WI38 (cell line): ENCODE measurements at regions not wholly inside any gene's neighbourhood (a gene's known extent, or its start where the extent isn't known, plus 50 kb on each side); places are given as distances from the start of the nearest gene placed in this dataset.

Experiments used
- H3K4me3 ChIP-seq: 2 replicates; pipeline ENCODE4 v1.5.1; 2011; ENCODE audit warnings: low read depth, mild to moderate bottlenecking, control low read depth, low read length
- TF ChIP-seq, protein P1 (sequence below): IDR thresholded peaks from 2 replicates; pipeline ENCODE4 v1.5.1; 2012; ENCODE audit warnings: low read depth, mild to moderate bottlenecking, control low read depth, low read length

DNA sequence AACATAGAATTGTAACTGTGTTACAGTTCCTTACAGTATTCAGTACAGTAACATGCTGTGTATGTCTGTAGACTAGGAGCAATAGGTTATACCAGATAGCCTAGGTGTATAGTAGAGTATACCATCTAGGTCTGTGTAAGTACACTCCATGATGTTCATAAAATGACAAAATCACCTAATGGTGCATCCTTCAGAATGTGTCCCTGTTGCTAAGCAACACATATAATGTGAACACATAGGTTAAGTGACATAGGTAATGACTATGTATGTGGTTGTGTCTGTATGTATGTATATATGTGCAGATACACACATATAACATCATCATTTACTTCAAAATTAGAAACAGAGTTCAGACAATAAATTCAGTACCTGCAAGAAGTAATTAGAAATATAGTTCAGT is 146.8 kb upstream of the GAP43 start:
- TF ChIP-seq, protein P1, sequence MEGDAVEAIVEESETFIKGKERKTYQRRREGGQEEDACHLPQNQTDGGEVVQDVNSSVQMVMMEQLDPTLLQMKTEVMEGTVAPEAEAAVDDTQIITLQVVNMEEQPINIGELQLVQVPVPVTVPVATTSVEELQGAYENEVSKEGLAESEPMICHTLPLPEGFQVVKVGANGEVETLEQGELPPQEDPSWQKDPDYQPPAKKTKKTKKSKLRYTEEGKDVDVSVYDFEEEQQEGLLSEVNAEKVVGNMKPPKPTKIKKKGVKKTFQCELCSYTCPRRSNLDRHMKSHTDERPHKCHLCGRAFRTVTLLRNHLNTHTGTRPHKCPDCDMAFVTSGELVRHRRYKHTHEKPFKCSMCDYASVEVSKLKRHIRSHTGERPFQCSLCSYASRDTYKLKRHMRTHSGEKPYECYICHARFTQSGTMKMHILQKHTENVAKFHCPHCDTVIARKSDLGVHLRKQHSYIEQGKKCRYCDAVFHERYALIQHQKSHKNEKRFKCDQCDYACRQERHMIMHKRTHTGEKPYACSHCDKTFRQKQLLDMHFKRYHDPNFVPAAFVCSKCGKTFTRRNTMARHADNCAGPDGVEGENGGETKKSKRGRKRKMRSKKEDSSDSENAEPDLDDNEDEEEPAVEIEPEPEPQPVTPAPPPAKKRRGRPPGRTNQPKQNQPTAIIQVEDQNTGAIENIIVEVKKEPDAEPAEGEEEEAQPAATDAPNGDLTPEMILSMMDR, result no peak
- no peak overlapping the region for H3K4me3 ChIP-seq

DNA sequence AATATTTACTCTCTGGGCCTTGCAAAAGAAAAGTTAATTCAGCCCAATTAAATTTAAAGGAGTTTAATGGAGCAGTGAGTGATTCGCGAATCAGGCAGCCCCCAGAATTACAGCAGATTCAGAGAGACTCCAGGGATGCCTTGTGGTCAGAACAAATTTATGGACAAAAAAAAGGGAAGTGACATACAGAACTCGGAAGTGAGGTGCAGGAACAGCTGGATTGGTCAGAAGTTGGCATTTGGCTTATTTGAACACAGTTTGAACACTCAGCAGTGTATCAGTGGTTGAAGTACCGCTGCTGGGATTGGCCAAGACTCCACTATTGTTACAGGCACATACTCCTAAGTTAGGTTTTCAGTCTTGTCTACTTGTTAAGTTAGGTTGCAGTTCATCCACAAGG is 145.0 kb upstream of the GAP43 start:
- TF ChIP-seq, protein P1, result no peak
- no peak overlapping the region for H3K4me3 ChIP-seq

DNA sequence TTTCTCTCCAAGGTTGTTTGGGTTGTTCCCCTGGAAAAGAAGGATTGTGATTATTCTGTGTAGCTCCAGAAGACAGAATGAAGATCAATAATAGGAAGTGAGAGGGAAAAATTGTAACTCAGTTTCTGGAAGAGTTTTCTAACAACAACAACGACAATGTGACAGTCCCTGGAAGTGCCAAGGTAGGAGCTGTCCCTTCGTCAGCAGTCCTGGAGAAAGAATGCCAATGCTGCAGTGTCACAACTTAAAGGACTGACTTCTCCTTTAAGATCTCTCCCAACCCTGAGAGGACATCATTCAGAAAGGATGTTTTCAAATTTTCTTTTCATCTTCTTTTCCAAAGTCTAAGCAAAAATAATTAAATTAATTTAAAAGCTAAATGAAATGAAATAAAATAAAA is 136.4 kb upstream of the GAP43 start:
- H3K4me3 ChIP-seq, result no peak overlapping the region
- TF ChIP-seq, protein P1, result no peak

DNA sequence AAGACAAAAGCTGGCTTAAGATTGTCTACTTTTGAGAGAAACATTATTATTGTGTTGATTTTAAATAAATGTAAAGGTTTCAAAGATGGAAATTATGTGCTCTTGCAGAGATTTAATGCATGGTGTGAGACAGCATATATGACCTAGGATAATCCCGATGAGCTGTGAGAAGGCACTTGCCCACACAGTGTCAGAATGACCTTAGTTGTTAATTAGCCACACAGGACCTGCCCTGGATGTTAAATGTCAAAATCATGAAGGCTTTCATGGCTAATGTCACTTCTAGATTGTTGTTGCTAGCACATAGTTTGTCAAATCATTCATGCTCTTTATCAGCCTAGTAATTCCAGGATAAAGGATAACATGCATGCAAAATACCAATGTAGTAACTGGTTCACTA is 135.3 kb upstream of the GAP43 start:
- TF ChIP-seq, protein P1, result no peak
- no peak overlapping the region for H3K4me3 ChIP-seq

DNA sequence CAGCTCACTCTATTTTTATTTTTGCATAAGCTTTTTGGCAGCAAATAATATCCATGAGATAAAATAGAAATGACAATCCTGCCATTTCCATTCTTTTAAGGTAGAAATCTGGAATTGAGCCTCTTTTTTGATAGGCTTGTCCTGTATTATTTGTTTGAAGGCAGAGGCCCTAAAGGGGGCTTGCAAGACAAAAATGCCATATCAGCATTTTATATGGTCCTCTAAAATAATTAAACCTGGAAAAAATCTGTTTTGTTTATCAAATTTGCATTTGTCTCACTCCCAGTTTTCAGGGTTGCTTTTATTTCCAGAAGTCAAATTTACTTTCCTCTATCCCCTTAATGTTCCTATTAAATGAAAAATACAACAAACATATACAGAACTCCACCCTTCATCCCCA is 134.9 kb upstream of the GAP43 start:
- TF ChIP-seq, protein P1, result no peak
- H3K4me3 ChIP-seq, result no peak overlapping the region

DNA sequence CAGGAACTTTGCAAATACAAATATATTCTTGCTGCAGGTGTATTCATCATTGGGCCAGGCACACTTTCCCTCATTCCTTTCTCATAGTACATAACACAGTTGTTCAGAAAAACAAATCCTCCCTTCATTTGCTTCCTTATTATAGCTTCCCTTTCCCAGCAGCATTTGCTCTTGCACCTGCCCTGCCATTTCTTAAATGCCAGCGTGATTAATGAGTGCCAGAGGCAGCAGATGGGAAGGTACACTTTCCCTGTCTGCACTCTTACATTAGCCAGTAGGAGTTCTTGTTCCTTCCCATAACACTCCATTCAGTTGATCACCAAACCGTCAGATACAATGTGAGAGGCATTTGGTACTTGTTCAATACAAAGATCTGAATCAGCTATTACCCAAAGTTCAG is 128.5 kb upstream of the GAP43 start:
- no peak overlapping the region for H3K4me3 ChIP-seq
- TF ChIP-seq, protein P1, result no peak

DNA sequence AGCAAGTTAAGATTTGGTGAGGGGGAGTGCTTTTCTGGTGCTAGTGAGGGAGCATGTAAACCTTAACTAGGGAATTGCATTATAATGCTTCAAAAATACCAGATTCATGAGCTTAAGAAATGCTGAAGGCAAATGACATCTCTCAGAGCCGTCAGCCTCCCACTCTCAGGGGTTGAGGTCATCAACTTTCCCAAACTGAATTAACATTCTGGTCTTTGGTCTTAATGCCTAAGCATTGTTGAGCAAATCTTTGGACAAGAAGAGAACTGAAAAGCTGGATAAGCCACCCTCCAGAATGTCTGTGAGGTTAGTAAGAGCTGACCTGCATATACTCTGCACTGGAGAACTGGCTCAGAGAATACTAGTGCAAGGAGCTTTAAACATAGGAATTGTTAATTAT is 124.9 kb upstream of the GAP43 start:
- TF ChIP-seq, protein P1, result no peak
- H3K4me3 ChIP-seq, result no peak overlapping the region

DNA sequence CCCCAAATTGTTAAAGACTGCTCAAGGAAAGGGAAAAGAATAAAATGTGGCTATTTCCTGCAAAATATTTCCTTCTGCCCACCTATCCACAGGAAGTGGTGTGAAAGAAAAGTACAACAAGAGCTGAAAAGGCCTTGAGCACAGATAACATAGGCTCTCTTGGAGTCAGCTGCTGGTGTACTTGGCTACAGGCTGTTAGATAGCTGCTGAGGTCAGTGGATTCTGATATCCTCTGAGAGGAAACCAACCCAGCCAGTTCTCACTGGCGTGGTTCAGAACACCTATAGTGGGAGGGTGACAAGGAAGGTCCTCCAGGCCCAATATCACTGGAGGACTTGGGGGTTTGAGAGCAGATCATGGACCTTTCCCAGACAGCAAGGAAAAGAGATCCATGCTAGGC is 124.4 kb upstream of the GAP43 start:
- no peak overlapping the region for H3K4me3 ChIP-seq
- TF ChIP-seq, protein P1, result no peak
